SK-N-SH (cell line): ENCODE measurements at regions not wholly inside any gene's neighbourhood (a gene's known extent, or its start where the extent isn't known, plus 50 kb on each side); places are given as distances from the start of the nearest gene placed in this dataset.

Experiments
- EZH2phosphoT487 ChIP-seq: fragments of 200-600 bp; sonication (generic); IDR thresholded peaks from 2 replicates; pipeline ENCODE4 v1.6.1; 2017; ENCODE audit warnings: low read depth, mixed run types, mild to moderate bottlenecking, antibody characterized with exemption, moderate library complexity, borderline replicate concordance
- JUND ChIP-seq: IDR thresholded peaks from 2 replicates; pipeline ENCODE4 v1.4.0; 2012
- RFX5 ChIP-seq: IDR thresholded peaks from 2 replicates; pipeline ENCODE4 v1.6.1; 2012; ENCODE audit warnings: mild to moderate bottlenecking, improper control_type of control experiment, low read length
- USF2 ChIP-seq: fragments of 150-350 bp; IDR thresholded peaks from 2 replicates; pipeline ENCODE4 v1.6.1; 2017; ENCODE audit warnings: antibody characterized with exemption, low read length, low read depth, borderline replicate concordance
- TF ChIP-seq, protein P1 (sequence below): fragments of 200-600 bp; sonication (generic); IDR thresholded peaks from 2 replicates; pipeline ENCODE4 v1.6.1; 2017; ENCODE audit warnings: antibody characterized with exemption, mild to moderate bottlenecking, moderate library complexity
- TF ChIP-seq, protein P2 (sequence below): IDR thresholded peaks from 2 replicates; pipeline ENCODE4 v1.4.0; 2012; ENCODE audit warnings: low read depth, borderline replicate concordance
- TF ChIP-seq, protein P3 (sequence below): IDR thresholded peaks from 2 replicates; pipeline ENCODE4 v1.6.1; 2012; ENCODE audit warnings: mild to moderate bottlenecking, low read depth, low read length, moderate library complexity

DNA sequence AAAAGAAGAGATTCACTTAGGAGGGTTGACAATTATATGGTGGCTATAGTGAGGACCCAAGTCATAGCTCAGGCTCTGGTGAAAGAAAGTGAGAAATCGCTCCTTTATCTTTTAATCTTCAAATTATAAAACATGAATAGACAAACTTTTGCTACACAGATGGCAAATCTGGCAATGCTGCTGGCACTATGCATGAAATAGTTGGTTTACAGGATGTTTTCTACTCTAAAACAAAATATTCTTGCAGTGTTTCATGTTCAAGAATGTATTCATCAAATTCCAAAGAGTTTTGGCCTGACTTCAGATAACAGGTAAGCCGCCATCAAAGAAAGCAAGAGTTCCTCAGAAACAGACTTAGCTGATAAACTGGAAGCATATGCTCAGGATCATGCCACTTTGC, 801.2 kb downstream of the C4orf33 start:
- TF ChIP-seq, protein P1, sequence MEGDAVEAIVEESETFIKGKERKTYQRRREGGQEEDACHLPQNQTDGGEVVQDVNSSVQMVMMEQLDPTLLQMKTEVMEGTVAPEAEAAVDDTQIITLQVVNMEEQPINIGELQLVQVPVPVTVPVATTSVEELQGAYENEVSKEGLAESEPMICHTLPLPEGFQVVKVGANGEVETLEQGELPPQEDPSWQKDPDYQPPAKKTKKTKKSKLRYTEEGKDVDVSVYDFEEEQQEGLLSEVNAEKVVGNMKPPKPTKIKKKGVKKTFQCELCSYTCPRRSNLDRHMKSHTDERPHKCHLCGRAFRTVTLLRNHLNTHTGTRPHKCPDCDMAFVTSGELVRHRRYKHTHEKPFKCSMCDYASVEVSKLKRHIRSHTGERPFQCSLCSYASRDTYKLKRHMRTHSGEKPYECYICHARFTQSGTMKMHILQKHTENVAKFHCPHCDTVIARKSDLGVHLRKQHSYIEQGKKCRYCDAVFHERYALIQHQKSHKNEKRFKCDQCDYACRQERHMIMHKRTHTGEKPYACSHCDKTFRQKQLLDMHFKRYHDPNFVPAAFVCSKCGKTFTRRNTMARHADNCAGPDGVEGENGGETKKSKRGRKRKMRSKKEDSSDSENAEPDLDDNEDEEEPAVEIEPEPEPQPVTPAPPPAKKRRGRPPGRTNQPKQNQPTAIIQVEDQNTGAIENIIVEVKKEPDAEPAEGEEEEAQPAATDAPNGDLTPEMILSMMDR = no peak
- TF ChIP-seq, protein P2, sequence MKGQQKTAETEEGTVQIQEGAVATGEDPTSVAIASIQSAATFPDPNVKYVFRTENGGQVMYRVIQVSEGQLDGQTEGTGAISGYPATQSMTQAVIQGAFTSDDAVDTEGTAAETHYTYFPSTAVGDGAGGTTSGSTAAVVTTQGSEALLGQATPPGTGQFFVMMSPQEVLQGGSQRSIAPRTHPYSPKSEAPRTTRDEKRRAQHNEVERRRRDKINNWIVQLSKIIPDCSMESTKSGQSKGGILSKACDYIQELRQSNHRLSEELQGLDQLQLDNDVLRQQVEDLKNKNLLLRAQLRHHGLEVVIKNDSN = no peak
- TF ChIP-seq, protein P3, sequence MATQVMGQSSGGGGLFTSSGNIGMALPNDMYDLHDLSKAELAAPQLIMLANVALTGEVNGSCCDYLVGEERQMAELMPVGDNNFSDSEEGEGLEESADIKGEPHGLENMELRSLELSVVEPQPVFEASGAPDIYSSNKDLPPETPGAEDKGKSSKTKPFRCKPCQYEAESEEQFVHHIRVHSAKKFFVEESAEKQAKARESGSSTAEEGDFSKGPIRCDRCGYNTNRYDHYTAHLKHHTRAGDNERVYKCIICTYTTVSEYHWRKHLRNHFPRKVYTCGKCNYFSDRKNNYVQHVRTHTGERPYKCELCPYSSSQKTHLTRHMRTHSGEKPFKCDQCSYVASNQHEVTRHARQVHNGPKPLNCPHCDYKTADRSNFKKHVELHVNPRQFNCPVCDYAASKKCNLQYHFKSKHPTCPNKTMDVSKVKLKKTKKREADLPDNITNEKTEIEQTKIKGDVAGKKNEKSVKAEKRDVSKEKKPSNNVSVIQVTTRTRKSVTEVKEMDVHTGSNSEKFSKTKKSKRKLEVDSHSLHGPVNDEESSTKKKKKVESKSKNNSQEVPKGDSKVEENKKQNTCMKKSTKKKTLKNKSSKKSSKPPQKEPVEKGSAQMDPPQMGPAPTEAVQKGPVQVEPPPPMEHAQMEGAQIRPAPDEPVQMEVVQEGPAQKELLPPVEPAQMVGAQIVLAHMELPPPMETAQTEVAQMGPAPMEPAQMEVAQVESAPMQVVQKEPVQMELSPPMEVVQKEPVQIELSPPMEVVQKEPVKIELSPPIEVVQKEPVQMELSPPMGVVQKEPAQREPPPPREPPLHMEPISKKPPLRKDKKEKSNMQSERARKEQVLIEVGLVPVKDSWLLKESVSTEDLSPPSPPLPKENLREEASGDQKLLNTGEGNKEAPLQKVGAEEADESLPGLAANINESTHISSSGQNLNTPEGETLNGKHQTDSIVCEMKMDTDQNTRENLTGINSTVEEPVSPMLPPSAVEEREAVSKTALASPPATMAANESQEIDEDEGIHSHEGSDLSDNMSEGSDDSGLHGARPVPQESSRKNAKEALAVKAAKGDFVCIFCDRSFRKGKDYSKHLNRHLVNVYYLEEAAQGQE = no peak
- TF ChIP-seq USF2 (no peak), JUND (no peak), RFX5 (no peak), EZH2phosphoT487 (no peak)
